HG02763 (cell line): ENCODE measurements at regions not wholly inside any gene's neighbourhood (a gene's known extent, or its start where the extent isn't known, plus 50 kb on each side); places are given as distances from the start of the nearest gene placed in this dataset.

Source experiments
- ATAC-seq: cut with Tn5 transposase; IDR thresholded peaks from one replicate; pipeline ENCODE4 v1.9.1; 2021; ENCODE audit warnings: mild to moderate bottlenecking, moderate library complexity; ENCODE audit not compliant: unreplicated experiment

DNA sequence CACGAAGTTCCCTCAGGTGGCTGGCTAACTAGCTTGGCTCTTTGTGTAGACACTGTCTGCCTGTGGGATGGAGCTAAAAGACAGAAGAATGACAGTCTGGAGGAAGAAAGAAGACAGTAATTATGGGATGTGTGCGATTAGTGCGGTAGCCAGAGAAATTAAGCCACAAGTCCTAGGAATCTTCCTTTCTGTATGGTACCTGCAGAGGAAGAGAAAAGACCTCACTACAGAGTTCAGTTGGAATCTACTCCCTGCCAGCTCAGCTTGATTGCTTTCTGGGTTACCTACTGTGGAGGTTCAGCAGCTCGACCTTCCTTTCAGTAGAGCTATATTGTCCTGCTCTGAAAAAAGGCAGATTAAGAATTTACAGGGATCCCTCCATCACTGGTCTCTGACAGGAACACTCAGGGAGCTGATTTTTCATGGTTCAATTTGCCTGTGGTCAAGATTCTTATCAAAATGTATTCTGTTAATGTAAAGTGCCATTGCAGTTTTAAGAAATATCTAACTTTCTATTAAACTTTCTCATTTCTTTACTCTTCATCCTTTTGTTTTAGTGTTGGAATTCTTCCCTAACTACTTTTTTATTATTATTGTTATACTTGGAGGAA is 187.2 kb downstream of the CENPW start:
- ATAC-seq, result no peak

- no peak for ATAC-seq
Observed at GRCh38 chr6:126529637-126530362, 189.9 kb downstream of the CENPW start.

DNA sequence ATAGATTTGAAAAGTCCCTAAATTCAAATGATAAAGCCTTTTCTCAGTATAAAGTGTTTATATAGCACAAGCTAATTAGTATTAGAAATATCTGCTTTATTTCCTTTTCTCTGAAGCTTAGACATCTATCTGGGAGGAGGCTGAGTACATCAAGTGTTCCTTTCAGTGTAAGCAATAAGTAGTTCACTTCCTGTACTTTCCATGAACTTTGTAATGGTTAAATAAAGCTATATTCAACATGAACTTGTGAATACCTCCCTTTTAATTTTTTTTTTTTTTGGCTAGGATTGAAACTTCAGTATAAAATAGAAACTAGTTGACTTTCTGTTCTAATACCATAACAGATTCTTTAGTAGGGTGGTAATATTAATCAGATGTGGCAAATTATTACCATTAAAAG is 190.9 kb downstream of the CENPW start:
- ATAC-seq, result no peak

DNA sequence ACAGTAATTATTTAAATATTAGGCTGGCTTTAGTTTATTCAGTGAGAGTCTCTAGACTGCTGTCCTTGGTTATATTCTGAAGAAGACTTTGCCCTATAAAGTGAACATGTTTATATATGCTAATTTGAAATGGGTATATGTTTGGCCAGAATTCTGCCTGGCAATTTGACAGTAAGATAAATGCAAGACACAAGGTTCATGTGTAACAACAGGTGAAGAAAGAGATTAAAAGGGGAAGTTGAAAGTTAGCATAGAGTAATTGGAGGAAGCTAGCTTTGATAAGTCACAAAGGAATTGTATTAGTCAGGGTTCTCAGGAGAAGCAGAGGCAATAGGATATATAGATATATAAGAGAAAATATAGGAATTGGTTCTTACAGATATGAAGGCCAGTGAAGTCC is 191.4 kb downstream of the CENPW start:
- ATAC-seq, result no peak

DNA sequence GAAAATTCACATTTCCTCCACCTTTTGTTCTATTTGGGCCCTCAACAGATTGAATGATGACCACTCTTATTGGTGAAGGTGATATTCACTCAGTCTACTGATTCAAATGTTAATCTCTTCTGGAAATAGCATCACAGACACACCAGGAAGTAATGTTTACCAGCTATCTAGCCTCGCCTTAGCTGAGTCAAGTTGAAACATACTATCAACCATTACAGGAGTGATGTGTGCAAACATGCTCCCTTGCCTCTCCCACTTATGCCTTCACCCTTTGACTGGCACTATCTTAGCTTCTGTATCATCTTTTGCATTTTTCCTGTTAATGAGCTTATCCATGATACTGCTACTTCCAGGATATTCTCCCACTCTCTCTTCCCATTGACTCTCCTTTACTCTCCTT is 191.9 kb downstream of the CENPW start:
- ATAC-seq, result peak; percentile 84

DNA sequence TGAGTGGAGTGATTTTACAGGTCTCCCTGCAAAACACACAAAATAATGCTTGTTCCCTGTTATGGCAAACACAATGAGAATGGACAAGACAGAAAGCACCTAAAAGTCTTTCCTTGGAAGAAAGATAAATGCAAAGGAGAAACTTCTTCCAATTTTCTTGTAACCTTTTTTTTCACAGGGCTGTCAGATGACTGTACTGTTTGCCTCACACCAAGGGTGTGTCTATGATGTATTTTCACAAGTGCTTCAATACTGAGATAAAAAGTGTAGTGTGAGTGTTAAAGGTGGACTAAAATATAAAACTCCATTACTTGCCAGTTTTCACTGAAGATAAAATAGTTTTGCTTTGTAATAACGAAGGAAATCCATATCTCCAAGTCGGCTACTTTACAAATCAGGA is 194.5 kb downstream of the CENPW start:
- no peak for ATAC-seq

DNA sequence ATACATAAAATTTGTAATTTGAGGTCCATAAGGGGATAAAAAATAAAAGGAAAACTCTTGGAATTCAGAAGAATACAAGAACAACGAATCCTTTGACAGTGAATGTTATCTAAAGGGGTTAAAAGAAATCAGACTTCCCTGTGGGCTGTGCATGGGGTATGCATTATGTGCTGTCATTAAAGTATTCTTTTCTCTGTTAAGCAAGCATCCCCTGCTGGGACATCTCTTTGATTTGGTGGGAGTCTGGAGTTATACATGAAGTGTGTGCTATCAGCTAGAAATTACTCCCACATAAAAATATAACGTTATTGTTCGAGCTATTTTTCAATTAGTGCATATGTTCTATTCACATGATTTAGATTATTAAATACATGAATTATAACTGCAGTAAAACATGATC is 195.2 kb downstream of the CENPW start:
- no peak for ATAC-seq

DNA sequence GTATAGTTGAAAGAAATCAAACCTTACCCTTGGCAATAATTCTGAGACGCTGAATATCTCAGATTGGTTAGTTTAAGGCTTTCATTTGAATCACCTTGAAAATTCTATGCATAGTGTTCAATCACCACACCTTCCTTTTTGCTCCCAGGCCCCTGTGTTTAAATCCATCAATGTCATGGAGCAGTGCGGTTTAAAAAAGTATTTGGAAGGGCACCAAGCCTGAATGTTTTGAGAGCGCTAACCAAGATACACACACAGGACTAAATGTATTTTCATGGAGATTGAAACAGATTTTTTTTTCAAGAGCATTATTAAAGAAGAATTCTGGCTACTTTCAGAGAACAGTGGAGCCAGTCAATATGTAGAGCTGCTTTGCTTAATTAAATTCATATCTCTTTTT is 195.7 kb downstream of the CENPW start:
- ATAC-seq, result no peak

- no peak for ATAC-seq
Observed at GRCh38 chr6:126537061-126537816, 197.3 kb downstream of the CENPW start.

GRCh38 chr6:126539022-126539421 is 199.1 kb downstream of the CENPW start:
- ATAC-seq, result no peak

DNA sequence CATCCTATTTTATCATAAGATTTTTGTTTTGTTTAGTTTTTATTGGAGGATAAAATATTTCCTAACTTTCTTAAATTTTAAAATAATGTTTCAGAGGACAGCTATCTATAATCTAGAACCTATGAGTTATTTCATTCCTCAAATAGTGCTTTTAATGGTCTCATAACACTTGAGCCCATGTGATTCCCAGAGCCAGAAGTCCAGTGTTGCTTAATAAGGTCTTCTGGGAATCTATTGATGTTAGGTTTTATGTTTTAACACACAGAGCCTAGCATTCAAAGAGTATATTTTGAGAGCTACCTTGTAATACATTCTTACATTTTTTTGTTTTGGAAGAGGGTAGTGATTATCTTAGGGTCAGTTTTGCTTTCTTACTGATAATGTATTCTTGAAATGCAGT is 200.2 kb downstream of the CENPW start:
- ATAC-seq, result no peak

DNA sequence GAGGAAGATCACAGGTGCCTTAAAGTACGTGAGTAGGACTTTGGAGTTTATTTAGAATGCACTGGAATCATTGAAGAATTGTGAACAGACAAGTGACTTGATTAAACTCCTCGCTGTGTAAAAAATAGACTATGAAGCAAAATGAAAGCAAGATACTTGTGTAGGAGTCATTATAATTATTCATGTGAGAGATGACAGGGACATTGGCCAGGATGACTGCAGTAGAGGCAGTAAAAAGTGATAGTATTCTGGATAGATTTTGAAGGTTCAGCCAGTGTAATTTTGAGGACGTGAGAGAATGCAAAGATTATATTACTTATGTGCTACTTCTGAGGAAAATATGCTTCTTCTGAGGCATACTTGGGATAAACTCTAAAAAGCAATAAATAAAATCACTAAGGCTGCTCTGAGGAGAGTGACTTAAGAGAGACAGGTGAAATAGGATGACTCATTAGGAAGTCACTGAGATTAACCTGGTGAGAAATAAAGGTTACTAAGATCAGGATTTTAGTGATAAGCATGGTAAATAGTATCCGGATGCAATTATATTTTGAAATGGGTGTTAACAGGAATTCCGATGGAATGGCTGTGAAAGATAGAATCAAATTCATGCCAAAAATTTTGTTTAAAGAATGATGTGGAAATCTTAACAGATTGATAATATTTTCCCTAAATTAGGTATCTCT is 202.0 kb downstream of the CENPW start:
- ATAC-seq, result no peak

DNA sequence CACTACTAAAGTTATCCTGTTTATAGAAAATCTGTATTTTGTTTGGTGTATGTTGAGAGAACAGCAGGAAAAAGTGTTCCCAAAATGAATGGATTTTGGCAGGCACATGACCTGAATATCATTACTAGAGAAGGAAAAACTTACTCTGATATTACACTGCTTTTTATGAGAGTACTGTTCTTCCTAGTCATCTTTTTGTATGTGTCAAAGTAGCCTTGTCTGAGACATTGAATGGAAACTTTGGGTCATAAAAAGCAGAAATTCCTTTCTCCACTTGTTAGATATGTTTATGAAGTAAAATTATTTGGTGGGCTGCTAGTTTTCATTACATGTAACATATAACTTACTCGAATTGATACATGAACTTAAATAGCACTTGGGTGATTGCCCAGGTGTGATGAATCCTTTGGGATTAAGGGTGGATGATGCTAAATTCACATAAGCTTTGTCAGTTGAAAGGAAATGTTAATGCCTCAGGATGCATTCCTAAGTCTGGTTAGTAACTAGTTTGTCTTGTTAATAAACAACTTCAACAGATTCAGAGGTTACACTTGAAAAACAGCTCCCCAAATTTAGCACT is 206.7 kb downstream of the CENPW start:
- ATAC-seq, result no peak

DNA sequence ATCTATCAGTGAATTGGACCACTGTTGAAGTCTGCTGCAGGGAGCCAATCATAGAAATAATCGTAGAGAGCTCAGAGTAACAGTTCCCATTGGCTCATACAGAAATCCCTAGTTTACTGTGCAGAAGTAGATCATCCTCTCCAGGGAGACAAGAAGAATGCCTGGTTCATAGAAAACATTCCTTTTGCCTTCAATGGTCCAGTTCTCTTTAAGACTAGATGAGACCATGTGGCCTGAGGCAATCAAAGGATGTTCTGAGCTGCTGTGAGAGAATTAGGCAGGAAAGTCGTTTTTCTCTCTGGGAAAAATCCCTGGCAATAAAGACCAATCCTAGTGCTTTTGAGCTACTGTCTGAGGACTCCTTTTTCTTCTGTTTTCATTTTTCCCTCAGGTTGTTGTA is 208.4 kb downstream of the CENPW start:
- no peak for ATAC-seq

GRCh38 chr6:126550323-126550722 is 210.4 kb downstream of the CENPW start:
- ATAC-seq, result no peak

DNA sequence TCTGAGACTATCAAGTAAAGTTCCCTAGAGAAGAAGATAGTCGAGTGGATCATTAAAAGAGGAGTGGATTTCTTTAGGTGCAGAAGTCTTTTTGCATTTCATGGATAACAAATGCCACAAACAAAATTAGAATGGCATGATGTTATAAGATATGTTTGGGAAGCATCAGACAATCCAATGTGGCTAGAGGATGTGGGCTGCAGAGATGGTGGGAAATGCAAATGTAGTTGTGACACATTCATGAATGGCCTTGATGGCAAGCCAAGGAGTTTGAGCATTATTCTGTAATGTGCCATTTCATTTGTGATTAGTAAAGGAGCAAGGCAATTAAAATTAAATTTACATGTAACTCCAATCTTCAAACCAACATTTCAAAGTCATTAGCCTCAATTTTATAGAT is 211.9 kb downstream of the CENPW start:
- no peak for ATAC-seq

- no peak for ATAC-seq
Observed at GRCh38 chr6:126553854-126554253, 213.9 kb downstream of the CENPW start.

GRCh38 chr6:126570507-126570906 is 230.6 kb downstream of the CENPW start:
- no peak for ATAC-seq

DNA sequence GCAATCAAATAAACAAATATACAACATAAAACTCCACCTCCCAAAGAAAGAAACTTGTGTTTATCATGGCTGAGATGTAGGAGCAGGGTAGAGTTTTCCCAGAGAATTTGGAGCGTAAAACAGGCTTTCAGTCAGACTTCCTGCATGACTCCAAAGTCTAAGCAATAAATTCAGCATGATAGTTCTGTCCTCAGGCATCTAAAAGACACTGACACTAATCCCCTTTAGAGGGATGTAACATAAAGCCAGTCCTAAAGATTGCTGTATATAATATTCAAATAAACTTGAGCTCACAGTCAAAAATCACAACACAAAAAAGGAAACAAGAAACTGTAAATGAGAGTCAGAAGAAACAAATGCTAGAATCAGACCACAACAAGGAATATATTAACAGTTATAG is 234.4 kb downstream of the CENPW start:
- no peak for ATAC-seq

- no peak for ATAC-seq
Observed at GRCh38 chr6:126581316-126581715, 241.4 kb downstream of the CENPW start.

DNA sequence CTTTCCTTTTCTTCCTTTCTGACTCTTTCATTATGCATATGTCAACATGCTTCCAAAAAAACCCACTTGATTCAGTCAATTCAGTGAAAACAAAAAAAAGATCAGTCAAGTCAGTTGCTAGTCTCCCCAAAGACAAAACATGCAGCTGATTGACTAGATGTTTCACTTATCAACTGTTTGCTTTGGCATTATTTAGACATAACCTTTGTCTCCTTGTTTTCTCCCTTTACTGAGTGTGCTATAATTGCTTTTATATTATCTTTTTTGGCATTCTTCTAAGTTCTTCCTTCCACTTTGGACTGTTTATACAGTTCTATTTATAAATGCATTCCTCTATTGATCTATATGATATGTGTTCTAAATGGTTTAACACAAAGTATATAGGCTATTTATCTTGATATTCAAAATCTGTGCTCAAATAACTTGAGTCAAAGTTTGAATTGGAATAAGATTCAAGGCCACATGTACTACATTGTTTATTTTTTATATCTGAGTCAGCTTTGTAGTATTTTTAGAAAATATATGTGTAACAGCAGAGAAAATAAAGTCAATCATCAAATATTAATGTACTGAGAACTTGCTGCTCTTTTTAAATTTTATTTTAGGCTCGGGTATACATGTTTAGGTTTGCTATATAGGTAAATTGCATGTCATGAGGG is 260.5 kb downstream of the CENPW start:
- no peak for ATAC-seq
